A549 (cell line): ENCODE measurements at regions not wholly inside any gene's neighbourhood (a gene's known extent, or its start where the extent isn't known, plus 50 kb on each side); places are given as distances from the start of the nearest gene placed in this dataset.

ENCODE experiments used
- CTCF ChIP-seq: fragments of >200 bp; sonication (Bioruptor Twin); formaldehyde crosslinking; IDR thresholded peaks from 3 replicates; pipeline ENCODE4 v1.5.1; 2016
- ELK1 ChIP-seq: fragments of 150-350 bp; IDR thresholded peaks from 2 replicates; pipeline ENCODE4 v1.6.1; 2014; ENCODE audit warnings: low read depth, mild to moderate bottlenecking, low read length
- ESRRA ChIP-seq: fragments of 150-350 bp; IDR thresholded peaks from 2 replicates; pipeline ENCODE4 v1.6.1; 2014; ENCODE audit warnings: mild to moderate bottlenecking, low read length, borderline replicate concordance
- JUN ChIP-seq, 2 experiments: fragments of >200 bp; sonication (Bioruptor Twin); formaldehyde crosslinking; IDR thresholded peaks; 2 replicates in 1 of 2; 3 replicates in 1 of 2; pipeline ENCODE4 v1.6.1; 2016 to 2017
- JUNB ChIP-seq: fragments of >200 bp; sonication (Bioruptor Twin); formaldehyde crosslinking; IDR thresholded peaks from 2 replicates; pipeline ENCODE4 v1.6.1; 2016
- KDM5A ChIP-seq: fragments of 200-600 bp; sonication (generic); IDR thresholded peaks from 2 replicates; pipeline ENCODE4 v1.6.1; 2016; ENCODE audit warnings: antibody characterized with exemption, mild to moderate bottlenecking
- MAX ChIP-seq: IDR thresholded peaks from 2 replicates; pipeline ENCODE4 v1.6.1; 2012
- MAZ ChIP-seq: fragments of 150-350 bp; IDR thresholded peaks from 2 replicates; pipeline ENCODE4 v1.6.1; 2014; ENCODE audit warnings: antibody characterized with exemption, low read depth, low read length, borderline replicate concordance
- RAD21 ChIP-seq, 2 experiments: fragments of >200 bp in 1 of 2; sonication (Bioruptor Twin) in 1 of 2; formaldehyde crosslinking in 1 of 2; IDR thresholded peaks in 1 of 2; conservative IDR thresholded peaks in 1 of 2; 2 replicates in 1 of 2; 3 replicates in 1 of 2; pipeline ENCODE4 v1.6.1; 2012 to 2018; ENCODE audit warnings: inconsistent platforms in 1 of 2

GRCh38 chr5:38101897-38102296 lies 156.5 kb upstream of the EGFLAM start:
- TF ChIP-seq MAZ (no peak), CTCF (no peak), KDM5A (no peak), MAX (no peak), ELK1 (no peak), ESRRA (no peak), JUN (IDR thresholded peaks at IDR 0.05) (no peak), JUNB (no peak), RAD21 (conservative IDR thresholded peaks at IDR 0.05 in 1 of 2, IDR thresholded peaks at IDR 0.05 in 1 of 2) (no peak)
